Transverse colon (tissue), 4 donors: ENCODE measurements at regions not wholly inside any gene's neighbourhood (a gene's known extent, or its start where the extent isn't known, plus 50 kb on each side); places are given as distances from the start of the nearest gene placed in this dataset.

ENCODE experiments used
- DNase-seq: peaks from one replicate; pipeline ENCODE4 v3.0.0-alpha.2; 2019
- H3K27ac ChIP-seq, 4 donors: fragments of 200-600 bp; sonication (generic); 2 replicates each; pipeline ENCODE4 v1.5.1; 2016 to 2018; ENCODE audit warnings: inconsistent platforms in 4 of 4
- H3K27me3 ChIP-seq: fragments of 200-600 bp; sonication (generic); 2 replicates; pipeline ENCODE4 v1.5.1; 2017; ENCODE audit warnings: inconsistent platforms
- H3K36me3 ChIP-seq, 4 donors: fragments of 200-600 bp; sonication (generic); 2 replicates each; pipeline ENCODE4 v1.5.1; 2017 to 2019; ENCODE audit warnings: inconsistent platforms in 4 of 4
- H3K4me1 ChIP-seq, 4 donors: fragments of 200-600 bp; sonication (generic); 2 replicates each; pipeline ENCODE4 v1.5.1; 2017 to 2020; ENCODE audit warnings: inconsistent platforms in 4 of 4
- H3K4me3 ChIP-seq, 4 donors: fragments of 200-600 bp; sonication (generic); 1 replicate in 1 of 4; 2 replicates in 3 of 4; pipeline versions ENCODE4 v1.5.1 to v1.6.1; 2017 to 2019; ENCODE audit warnings: inconsistent platforms in 4 of 4
- H3K9me3 ChIP-seq, 2 donors: fragments of 200-600 bp; sonication (generic); 2 replicates each; pipeline ENCODE4 v1.5.1; 2017 to 2019; ENCODE audit warnings: inconsistent platforms in 2 of 2
- EP300 ChIP-seq: sonication (generic); formaldehyde crosslinking; IDR thresholded peaks from one replicate; pipeline ENCODE4 v1.6.1; 2017; ENCODE audit warnings: antibody characterized with exemption, low read depth
- POLR2A ChIP-seq: fragments of 450-650 bp; IDR thresholded peaks from one replicate; pipeline ENCODE4 v1.6.1; 2016; ENCODE audit warnings: antibody characterized with exemption, mild to moderate bottlenecking, moderate library complexity
- POLR2AphosphoS5 ChIP-seq, 3 donors: sonication (generic); formaldehyde crosslinking; IDR thresholded peaks; one replicate each; pipeline ENCODE4 v1.6.1; 2016; ENCODE audit warnings: antibody characterized with exemption in 3 of 3
- WGBS, 2 donors: methylation state at CpG; one replicate each; pipeline ENCODE4 v1.1.5; 2018; ENCODE audit warnings: low coverage in 1 of 2; 5-methylcytosine and 5-hydroxymethylcytosine counted together
- in situ Hi-C, 4 donors: fragments of 200-750 bp; cut with MboI; loops; one replicate each; pipeline versions ENCODE4 v1.15.0 to v1.15.1; 2017; ENCODE audit warnings: low sequenced_read_pairs in 3 of 4, low pct_ligation_motif_present in 1 of 4, low pct_unique_long_range_greater_than_20kb in 1 of 4
- intact Hi-C: fragments of 100-400 bp; cut with DNase I; formaldehyde crosslinking; loops from one replicate; pipeline ENCODE4 v1.15.1; 2023; ENCODE audit warnings: low total_unique reads
- TF ChIP-seq, protein P1 (sequence below), 5 experiments: fragments of 200-600 bp in 3 of 5; fragments of 450-650 bp in 2 of 5; sonication (generic) in 3 of 5; IDR thresholded peaks; 1 replicate in 2 of 5; 2 replicates in 3 of 5; pipeline ENCODE4 v1.5.1; 2016 to 2017; ENCODE audit warnings: antibody characterized with exemption in 5 of 5, inconsistent platforms in 3 of 5, mild to moderate bottlenecking in 2 of 5, moderate library complexity in 1 of 5

GRCh38 chr4:148653681-148654080 lies 211.5 kb upstream of the NR3C2 start:
- no peak overlapping the region for H3K4me3 ChIP-seq
- TF ChIP-seq POLR2A (no peak), EP300 (no peak), POLR2AphosphoS5 (IDR thresholded peaks at IDR 0.05) (no peak)
- TF ChIP-seq, protein P1, sequence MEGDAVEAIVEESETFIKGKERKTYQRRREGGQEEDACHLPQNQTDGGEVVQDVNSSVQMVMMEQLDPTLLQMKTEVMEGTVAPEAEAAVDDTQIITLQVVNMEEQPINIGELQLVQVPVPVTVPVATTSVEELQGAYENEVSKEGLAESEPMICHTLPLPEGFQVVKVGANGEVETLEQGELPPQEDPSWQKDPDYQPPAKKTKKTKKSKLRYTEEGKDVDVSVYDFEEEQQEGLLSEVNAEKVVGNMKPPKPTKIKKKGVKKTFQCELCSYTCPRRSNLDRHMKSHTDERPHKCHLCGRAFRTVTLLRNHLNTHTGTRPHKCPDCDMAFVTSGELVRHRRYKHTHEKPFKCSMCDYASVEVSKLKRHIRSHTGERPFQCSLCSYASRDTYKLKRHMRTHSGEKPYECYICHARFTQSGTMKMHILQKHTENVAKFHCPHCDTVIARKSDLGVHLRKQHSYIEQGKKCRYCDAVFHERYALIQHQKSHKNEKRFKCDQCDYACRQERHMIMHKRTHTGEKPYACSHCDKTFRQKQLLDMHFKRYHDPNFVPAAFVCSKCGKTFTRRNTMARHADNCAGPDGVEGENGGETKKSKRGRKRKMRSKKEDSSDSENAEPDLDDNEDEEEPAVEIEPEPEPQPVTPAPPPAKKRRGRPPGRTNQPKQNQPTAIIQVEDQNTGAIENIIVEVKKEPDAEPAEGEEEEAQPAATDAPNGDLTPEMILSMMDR (IDR thresholded peaks at IDR 0.05): no peak
- DNase-seq: no peak
- H3K27me3 ChIP-seq: no peaks in the 10 kb centered on the region
- 55 to 83% methylated on average over 3 to 4 of the region's 4 CpGs for WGBS, 2 donors
- in situ Hi-C loops (no loop called here), intact Hi-C loops (no loop called here)
- no peaks in the 10 kb centered on the region for H3K4me1 ChIP-seq
- H3K9me3 ChIP-seq: no peaks in the 10 kb centered on the region
- H3K27ac ChIP-seq: no peak overlapping the region
- H3K36me3 ChIP-seq: no peaks in the 10 kb centered on the region

- H3K4me3 ChIP-seq: no peak overlapping the region
- intact Hi-C loops (no loop called here), in situ Hi-C loops (no loop called here)
- no peak overlapping the region for H3K27ac ChIP-seq
- 40 to 86% methylated on average over 1 to 2 of the region's 2 CpGs for WGBS, 2 donors
- no peak for DNase-seq
- no peaks in the 10 kb centered on the region for H3K9me3 ChIP-seq
- TF ChIP-seq POLR2AphosphoS5 (IDR thresholded peaks at IDR 0.05) (no peak), POLR2A (no peak), EP300 (no peak)
- TF ChIP-seq, protein P1 (IDR thresholded peaks at IDR 0.05): no peak
- no peaks in the 10 kb centered on the region for H3K36me3 ChIP-seq
- no peaks in the 10 kb centered on the region for H3K4me1 ChIP-seq
- H3K27me3 ChIP-seq: no peaks in the 10 kb centered on the region
Observed at GRCh38 chr4:148651991-148652390, 209.8 kb upstream of the NR3C2 start.

DNA sequence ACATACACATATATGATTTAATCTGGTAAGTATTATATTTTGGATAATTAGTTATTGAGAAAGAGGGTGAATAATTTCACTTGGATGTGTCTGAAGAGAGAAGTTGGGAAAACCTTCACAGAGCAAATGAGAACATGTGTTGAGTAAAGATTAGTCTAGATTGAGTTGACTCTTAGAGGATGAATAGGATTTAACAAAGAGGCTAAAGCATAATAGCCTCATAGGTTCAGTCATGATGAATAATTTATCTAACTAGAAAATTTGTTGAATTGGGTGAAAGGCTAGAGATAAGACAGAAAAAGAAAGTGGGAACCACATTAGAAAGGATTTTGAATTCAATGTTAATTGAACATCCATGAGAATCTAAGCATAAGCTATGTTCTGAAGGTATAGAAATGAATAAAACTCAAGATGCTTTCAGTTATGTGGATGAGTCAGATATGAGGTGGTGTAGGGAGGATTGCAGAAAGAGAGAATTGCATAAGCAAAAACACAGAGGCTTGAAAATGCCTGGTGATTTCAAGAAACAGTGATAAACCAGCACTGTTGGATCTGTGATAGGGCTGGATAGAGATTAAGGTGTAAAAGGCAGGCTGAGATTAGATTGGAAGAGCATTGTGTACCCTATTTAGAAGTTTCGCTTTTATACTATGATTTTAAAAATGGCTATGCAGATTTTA lies 207.6 kb upstream of the NR3C2 start:
- Histone ChIP-seq H3K9me3 (no peaks in the 10 kb centered on the region), H3K4me3 (no peak overlapping the region), H3K27ac (no peak overlapping the region), H3K4me1 (no peaks in the 10 kb centered on the region), H3K27me3 (no peaks in the 10 kb centered on the region), H3K36me3 (no peaks in the 10 kb centered on the region)
- intact Hi-C loops (no loop called here), in situ Hi-C loops (no loop called here)
- no peak for DNase-seq
- WGBS, 2 donors: 85 to 100% methylated on average over 1 of the region's 1 CpG
- TF ChIP-seq, protein P1 (IDR thresholded peaks at IDR 0.05): no peak
- no peak for TF ChIP-seq POLR2AphosphoS5 (IDR thresholded peaks at IDR 0.05)
- no peak for TF ChIP-seq POLR2A
- TF ChIP-seq EP300: no peak

DNA sequence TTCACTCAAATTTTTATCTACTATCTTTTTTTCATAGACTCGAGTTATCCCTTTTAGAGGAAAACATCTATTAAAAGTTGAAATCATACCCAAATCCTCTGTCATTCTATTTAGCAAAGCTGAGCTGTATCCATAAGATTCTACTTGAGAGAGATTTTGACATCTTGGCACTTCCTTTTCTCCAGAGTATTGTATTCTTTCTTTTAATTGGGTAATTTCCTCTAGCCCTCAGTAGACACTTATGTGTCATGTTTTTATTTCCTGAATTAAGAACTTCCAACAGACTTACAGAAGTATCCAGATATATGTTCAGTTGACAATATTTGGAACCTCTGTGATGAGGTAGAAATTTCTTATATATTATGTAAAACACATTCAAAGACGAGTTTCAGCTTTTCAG lies 201.6 kb upstream of the NR3C2 start:
- Histone ChIP-seq H3K27ac (no peak overlapping the region), H3K9me3 (peaks cover 0 to 1% of the 10 kb centered on the region in 2 donors), H3K27me3 (no peaks in the 10 kb centered on the region), H3K36me3 (peaks cover 0 to 5% (median 0%) of the 10 kb centered on the region in 4 donors), H3K4me3 (no peak overlapping the region), H3K4me1 (no peaks in the 10 kb centered on the region)
- DNase-seq: no peak
- 77 to 79% methylated on average over 2 of the region's 2 CpGs for WGBS, 2 donors
- intact Hi-C loops: no loop called here
- in situ Hi-C loops: no loop called here
- TF ChIP-seq EP300: no peak
- TF ChIP-seq, protein P1 (IDR thresholded peaks at IDR 0.05): no peak
- TF ChIP-seq POLR2A: no peak
- TF ChIP-seq POLR2AphosphoS5 (IDR thresholded peaks at IDR 0.05): no peak
